ENCODE measurements at regions not wholly inside any gene's neighbourhood (a gene's known extent, or its start where the extent isn't known, plus 50 kb on each side); places are given as distances from the start of the nearest gene placed in this dataset.

GRCh38 chr12:24307716-24308335 lies 358.4 kb upstream of the SOX5 start:
- Histone ChIP-seq H3K79me2 (ENCODE audit: insufficient read depth, low read length) (no peaks in the 10 kb centered on the region), H3K9me2 (ENCODE audit: low read depth, low read length) (no peaks in the 10 kb centered on the region), H3K4me3 (ENCODE audit: low read depth, low read length, poor library complexity, severe bottlenecking) (no peak overlapping the region), H3K4me1 (ENCODE audit: insufficient read depth, low read length, severe bottlenecking) (no peaks in the 10 kb centered on the region), H3K9ac (ENCODE audit: low read length) (no peak overlapping the region), H3K27me3 (ENCODE audit: insufficient read depth, low read length) (no peaks in the 10 kb centered on the region), H3K36me3 (ENCODE audit: insufficient read depth, low read length) (no peaks in the 10 kb centered on the region), H3K4me2 (ENCODE audit: low read length) (no peak overlapping the region), H3K9me3 (ENCODE audit: low read length) (no peaks in the 10 kb centered on the region), H3K27ac (ENCODE audit: low read depth, low read length, poor library complexity, severe bottlenecking) (no peak overlapping the region), H2AFZ (ENCODE audit: low read length) (no peak overlapping the region), H3F3A (ENCODE audit: insufficient read depth, low read length) (no peaks in the 10 kb centered on the region), H4K20me1 (ENCODE audit: insufficient read depth, low read length) (no peaks in the 10 kb centered on the region)
- TF ChIP-seq EZH2 (IDR thresholded peaks at IDR 0.05; ENCODE audit: borderline replicate concordance, low read length) (no peak), CTCF (IDR thresholded peaks at IDR 0.05; ENCODE audit: low read length) (no peak)

- H3K36me3 ChIP-seq (ENCODE audit: insufficient read depth, low read length), result no peaks in the 10 kb centered on the region
- no peak overlapping the region for H3K4me3 ChIP-seq (ENCODE audit: low read depth, low read length, poor library complexity, severe bottlenecking)
- H2AFZ ChIP-seq (ENCODE audit: low read length), result no peak overlapping the region
- no peaks in the 10 kb centered on the region for H3K4me1 ChIP-seq (ENCODE audit: insufficient read depth, low read length, severe bottlenecking)
- no peak for TF ChIP-seq CTCF (IDR thresholded peaks at IDR 0.05; ENCODE audit: low read length)
- no peak for TF ChIP-seq EZH2 (IDR thresholded peaks at IDR 0.05; ENCODE audit: borderline replicate concordance, low read length)
- no peak overlapping the region for H3K9ac ChIP-seq (ENCODE audit: low read length)
- H3K9me3 ChIP-seq (ENCODE audit: low read length), result no peaks in the 10 kb centered on the region
- H4K20me1 ChIP-seq (ENCODE audit: insufficient read depth, low read length), result no peaks in the 10 kb centered on the region
- no peaks in the 10 kb centered on the region for H3K9me2 ChIP-seq (ENCODE audit: low read depth, low read length)
- H3K27ac ChIP-seq (ENCODE audit: low read depth, low read length, poor library complexity, severe bottlenecking), result no peak overlapping the region
- H3F3A ChIP-seq (ENCODE audit: insufficient read depth, low read length), result no peaks in the 10 kb centered on the region
- H3K79me2 ChIP-seq (ENCODE audit: insufficient read depth, low read length), result no peaks in the 10 kb centered on the region
- no peaks in the 10 kb centered on the region for H3K27me3 ChIP-seq (ENCODE audit: insufficient read depth, low read length)
- no peak overlapping the region for H3K4me2 ChIP-seq (ENCODE audit: low read length)
Measured at GRCh38 chr12:24307153-24307552, 357.7 kb upstream of the SOX5 start.

GRCh38 chr12:24306001-24306400 lies 356.5 kb upstream of the SOX5 start:
- Histone ChIP-seq H3K4me1 (ENCODE audit: insufficient read depth, low read length, severe bottlenecking) (no peaks in the 10 kb centered on the region), H2AFZ (ENCODE audit: low read length) (no peak overlapping the region), H4K20me1 (ENCODE audit: insufficient read depth, low read length) (no peaks in the 10 kb centered on the region), H3K9me3 (ENCODE audit: low read length) (no peaks in the 10 kb centered on the region), H3K9ac (ENCODE audit: low read length) (no peak overlapping the region), H3K4me3 (ENCODE audit: low read depth, low read length, poor library complexity, severe bottlenecking) (no peak overlapping the region), H3K27ac (ENCODE audit: low read depth, low read length, poor library complexity, severe bottlenecking) (no peak overlapping the region), H3K9me2 (ENCODE audit: low read depth, low read length) (no peaks in the 10 kb centered on the region), H3K27me3 (ENCODE audit: insufficient read depth, low read length) (no peaks in the 10 kb centered on the region), H3K79me2 (ENCODE audit: insufficient read depth, low read length) (no peaks in the 10 kb centered on the region), H3K4me2 (ENCODE audit: low read length) (no peak overlapping the region), H3F3A (ENCODE audit: insufficient read depth, low read length) (no peaks in the 10 kb centered on the region), H3K36me3 (ENCODE audit: insufficient read depth, low read length) (no peaks in the 10 kb centered on the region)
- TF ChIP-seq EZH2 (IDR thresholded peaks at IDR 0.05; ENCODE audit: borderline replicate concordance, low read length) (no peak), CTCF (IDR thresholded peaks at IDR 0.05; ENCODE audit: low read length) (no peak)
